Tibial nerve (tissue), 3 donors: ENCODE measurements at regions not wholly inside any gene's neighbourhood (a gene's known extent, or its start where the extent isn't known, plus 50 kb on each side); places are given as distances from the start of the nearest gene placed in this dataset.

Experiments
- CTCF ChIP-seq, 5 experiments: fragments of 200-600 bp in 3 of 5; fragments of 450-650 bp in 2 of 5; sonication (generic) in 3 of 5; IDR thresholded peaks; one replicate each; pipeline ENCODE4 v1.5.1; 2016 to 2019; ENCODE audit warnings: antibody characterized with exemption in 5 of 5, mild to moderate bottlenecking in 3 of 5, moderate library complexity in 2 of 5
- POLR2A ChIP-seq, 2 donors: fragments of 450-650 bp; IDR thresholded peaks; one replicate each; pipeline ENCODE4 v1.6.1; 2017; ENCODE audit warnings: antibody characterized with exemption in 2 of 2, mild to moderate bottlenecking in 2 of 2, moderate library complexity in 2 of 2

- TF ChIP-seq POLR2A (IDR thresholded peaks at IDR 0.05) (no peak), CTCF (IDR thresholded peaks at IDR 0.05) (no peak)
Measured at GRCh38 chr9:80407220-80407619, 835.5 kb downstream of the TLE4 start.
